PC-9 (cell line): ENCODE measurements at regions not wholly inside any gene's neighbourhood (a gene's known extent, or its start where the extent isn't known, plus 50 kb on each side); places are given as distances from the start of the nearest gene placed in this dataset.

ENCODE experiments used
- EZH2 ChIP-seq: fragments of 200-600 bp; sonication (generic); IDR thresholded peaks from 2 replicates; pipeline ENCODE4 v1.8.0; 2017; ENCODE audit warnings: antibody characterized with exemption, low read depth
- TF ChIP-seq, protein P1 (sequence below): fragments of 200-600 bp; sonication (generic); conservative IDR thresholded peaks from 2 replicates; pipeline ENCODE4 v1.6.1; 2017; ENCODE audit warnings: mixed run types, antibody characterized with exemption, mild to moderate bottlenecking, moderate library complexity

DNA sequence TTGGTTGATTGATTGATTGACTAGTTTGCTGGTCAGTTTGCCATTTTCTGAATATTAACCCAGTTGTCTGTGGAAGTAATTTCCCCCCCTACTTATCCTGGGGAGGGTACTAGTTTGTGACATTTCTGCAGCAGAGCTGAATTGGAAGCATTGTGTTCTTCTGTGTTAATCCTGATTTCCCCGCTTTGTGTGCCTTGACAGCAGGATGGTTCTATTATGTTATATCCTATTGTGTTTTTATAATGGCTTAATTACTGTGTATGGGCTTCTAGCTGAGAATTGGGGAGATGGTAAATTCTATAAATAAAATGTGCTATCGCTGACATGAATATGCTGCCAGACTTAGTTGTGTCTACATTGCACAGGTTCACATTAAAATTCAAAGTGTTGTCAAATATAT is 499.7 kb downstream of the COG6 start:
- TF ChIP-seq, protein P1, sequence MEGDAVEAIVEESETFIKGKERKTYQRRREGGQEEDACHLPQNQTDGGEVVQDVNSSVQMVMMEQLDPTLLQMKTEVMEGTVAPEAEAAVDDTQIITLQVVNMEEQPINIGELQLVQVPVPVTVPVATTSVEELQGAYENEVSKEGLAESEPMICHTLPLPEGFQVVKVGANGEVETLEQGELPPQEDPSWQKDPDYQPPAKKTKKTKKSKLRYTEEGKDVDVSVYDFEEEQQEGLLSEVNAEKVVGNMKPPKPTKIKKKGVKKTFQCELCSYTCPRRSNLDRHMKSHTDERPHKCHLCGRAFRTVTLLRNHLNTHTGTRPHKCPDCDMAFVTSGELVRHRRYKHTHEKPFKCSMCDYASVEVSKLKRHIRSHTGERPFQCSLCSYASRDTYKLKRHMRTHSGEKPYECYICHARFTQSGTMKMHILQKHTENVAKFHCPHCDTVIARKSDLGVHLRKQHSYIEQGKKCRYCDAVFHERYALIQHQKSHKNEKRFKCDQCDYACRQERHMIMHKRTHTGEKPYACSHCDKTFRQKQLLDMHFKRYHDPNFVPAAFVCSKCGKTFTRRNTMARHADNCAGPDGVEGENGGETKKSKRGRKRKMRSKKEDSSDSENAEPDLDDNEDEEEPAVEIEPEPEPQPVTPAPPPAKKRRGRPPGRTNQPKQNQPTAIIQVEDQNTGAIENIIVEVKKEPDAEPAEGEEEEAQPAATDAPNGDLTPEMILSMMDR = no peak
- no peak for TF ChIP-seq EZH2
